Stimulated activated CD8-positive, alpha-beta memory T cell treated with anti-CD3 and anti-CD28 coated beads, Interleukin-4, amount 100 ng/mL, for 48 hours (primary cell): ENCODE measurements at regions not wholly inside any gene's neighbourhood (a gene's known extent, or its start where the extent isn't known, plus 50 kb on each side); places are given as distances from the start of the nearest gene placed in this dataset.
"Not testable (repeated sequence)": the region's sequence is repeated elsewhere in the genome, so short reads cannot be mapped to it uniquely, and the experiment has no call there.

Experiments used
- DNase-seq: peaks from one replicate; pipeline ENCODE4 v3.0.0-alpha.2; 2020

- DNase-seq = no peak
These were observed 797.9 kb upstream of the SLC35B3 start for GRCh38 chr6:9233226-9233625.

- no peak for DNase-seq
These were observed 790.1 kb upstream of the SLC35B3 start for GRCh38 chr6:9225441-9225871.

- no peak for DNase-seq
These were observed 789.2 kb upstream of the SLC35B3 start for GRCh38 chr6:9224539-9224938.

DNA sequence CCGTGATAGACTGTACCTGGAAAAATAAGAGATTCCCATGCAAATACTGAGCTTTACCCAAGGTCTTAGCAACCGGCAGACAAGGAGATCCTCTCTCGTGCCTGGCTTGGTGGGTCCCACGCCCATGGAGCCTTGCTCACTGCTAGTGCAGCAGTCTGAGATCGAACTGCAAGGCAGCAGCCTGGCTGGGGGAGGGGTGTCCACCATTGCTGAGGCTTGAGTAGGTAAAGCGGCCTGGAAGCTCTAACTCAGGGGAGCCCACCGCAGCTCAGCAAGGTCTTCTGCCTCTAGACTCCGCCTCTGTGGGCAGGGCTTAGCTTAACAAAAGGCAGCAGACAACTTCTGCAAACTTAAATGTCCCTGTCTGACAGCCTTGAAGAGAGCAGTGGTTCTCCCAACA lies 778.4 kb upstream of the SLC35B3 start:
- DNase-seq = not testable (repeated sequence)

- no peak for DNase-seq
These were observed 773.6 kb upstream of the SLC35B3 start for GRCh38 chr6:9208966-9209365.

DNA sequence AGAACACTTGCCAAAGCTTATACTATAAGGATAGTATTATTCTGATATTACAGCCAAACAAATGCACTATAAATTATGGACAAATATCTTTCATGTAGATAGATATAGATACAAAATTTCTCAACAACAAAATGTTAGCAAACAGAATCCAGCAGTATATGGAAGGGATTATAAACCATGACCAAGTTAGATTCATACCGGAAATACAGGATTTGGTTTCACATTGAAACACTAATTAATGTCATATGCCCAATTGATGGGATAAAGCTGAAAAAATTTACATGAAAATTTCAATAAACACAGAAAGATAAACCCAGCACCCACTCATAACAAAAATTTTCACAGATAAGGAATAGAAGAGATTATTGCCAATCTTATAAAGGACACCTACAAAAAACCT lies 770.3 kb upstream of the SLC35B3 start:
- no peak for DNase-seq

- no peak for DNase-seq
These were observed 768.8 kb upstream of the SLC35B3 start for GRCh38 chr6:9204171-9204570.

- no peak for DNase-seq
These were observed 765.4 kb upstream of the SLC35B3 start for GRCh38 chr6:9200712-9201111.

DNA sequence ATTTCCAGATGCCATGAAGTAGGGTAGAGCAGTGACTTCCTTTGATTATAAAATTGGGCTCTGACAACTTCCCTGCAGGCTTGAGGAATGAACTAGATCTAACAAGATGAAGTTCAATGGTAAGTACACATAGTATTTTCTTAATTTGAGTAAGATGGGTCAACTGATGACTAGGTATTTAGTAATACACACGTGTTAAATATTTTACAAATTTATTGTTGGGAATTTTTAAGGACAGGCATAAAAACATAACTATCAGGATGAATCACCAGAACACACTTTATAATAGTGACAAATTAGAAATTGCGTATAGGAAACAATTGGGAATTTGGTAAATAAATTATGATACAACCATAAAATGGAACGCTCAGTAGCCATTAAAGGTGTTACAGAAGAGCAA lies 762.4 kb upstream of the SLC35B3 start:
- DNase-seq = no peak

DNA sequence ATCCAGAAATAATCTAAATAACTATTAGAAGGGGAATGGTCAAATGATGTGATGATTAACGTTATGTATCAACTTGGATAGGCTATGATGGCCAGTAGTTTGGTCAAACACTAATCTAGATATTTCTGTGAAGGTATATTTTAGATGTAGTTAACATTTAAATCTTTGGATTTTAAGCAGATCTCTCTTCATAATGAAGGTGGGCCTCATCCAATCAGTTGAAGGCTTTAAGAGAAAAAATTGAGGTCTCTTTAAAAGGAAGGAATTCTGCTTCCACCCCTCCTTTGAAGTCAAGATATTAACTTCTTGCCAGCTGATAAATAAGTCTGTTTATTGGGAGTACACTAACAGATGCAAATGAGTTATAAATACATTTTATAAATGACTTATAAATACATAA lies 760.0 kb upstream of the SLC35B3 start:
- no peak for DNase-seq

GRCh38 chr6:9192405-9192909 lies 757.1 kb upstream of the SLC35B3 start:
- no peak for DNase-seq

DNA sequence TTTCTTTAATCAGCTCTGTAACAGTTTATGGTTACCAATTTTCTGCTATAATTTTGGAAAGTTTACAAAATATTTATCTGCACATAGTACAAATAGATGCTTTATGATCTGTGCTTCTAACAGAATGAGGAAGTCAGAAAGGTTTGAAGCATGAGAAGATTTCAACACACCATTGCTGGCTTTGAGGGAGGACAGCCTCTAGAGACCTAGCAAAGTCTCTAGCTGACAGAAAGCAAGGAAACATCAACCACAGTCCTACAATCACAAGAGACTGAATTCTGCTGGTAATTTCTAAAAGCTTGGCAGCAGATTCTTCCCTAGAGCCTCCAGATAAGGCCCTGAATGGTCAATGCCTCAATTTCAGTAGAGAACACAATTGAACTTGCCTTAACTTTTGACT lies 750.8 kb upstream of the SLC35B3 start:
- DNase-seq = no peak

DNA sequence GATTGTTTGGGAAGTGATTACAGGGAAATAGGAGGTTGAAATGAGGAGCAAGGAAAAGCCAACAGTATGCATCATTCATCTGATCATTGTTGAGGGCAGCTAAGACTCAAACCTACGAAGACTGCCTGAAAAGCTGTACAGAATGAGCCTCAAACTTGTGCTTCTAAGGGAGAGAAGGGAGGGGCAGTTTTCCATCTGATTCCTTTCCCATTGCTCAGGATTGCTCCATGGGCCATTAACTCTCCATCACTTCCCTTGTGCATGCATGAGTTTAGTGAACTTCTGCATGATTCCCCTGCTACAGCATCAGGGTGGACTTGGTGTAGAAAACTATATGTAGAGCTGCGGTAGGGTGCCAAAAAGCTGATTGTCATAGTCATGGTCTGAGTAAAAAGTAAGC lies 742.7 kb upstream of the SLC35B3 start:
- no peak for DNase-seq

DNA sequence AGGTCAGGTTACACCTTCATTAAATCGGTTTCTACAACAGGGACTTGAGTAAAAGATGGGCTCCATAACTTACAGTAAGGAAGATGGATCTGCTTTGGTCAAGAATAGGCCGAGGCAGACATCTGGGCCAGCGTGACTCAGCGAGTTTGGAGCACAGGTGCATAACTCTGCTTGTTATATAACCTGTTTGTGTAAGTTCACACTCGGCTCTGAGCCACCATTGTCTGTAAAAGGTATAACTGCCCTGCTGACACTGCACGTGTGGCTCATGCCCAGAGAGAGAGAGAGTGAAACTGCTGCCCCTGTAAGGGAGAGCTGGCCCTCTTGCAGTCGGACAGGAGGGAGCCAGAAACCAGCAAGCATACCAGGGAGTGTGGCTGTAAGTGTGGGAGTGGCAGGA lies 737.9 kb upstream of the SLC35B3 start:
- DNase-seq = no peak

GRCh38 chr6:9172096-9172495 lies 736.8 kb upstream of the SLC35B3 start:
- DNase-seq = no peak

DNA sequence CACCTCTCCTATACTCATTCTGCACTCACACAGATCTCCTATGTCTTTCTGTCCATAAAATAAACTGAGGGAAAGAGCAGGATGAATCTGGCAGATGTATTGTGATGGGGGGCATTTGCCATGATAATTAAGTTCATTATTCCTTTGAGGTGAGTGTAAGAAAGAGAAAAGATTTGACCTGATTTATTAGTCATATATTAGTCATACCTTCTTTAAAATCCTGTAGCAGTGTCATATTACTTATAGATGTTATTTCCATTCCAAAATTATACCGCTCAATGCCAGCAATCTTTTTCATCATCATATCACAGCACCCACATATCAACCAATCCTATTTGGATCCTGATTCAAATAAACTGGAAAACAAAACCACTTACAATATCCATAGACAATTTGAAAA lies 733.3 kb upstream of the SLC35B3 start:
- DNase-seq = no peak

- DNase-seq = no peak
These were observed 726.4 kb upstream of the SLC35B3 start for GRCh38 chr6:9161731-9162130.

GRCh38 chr6:9159051-9159450 lies 723.7 kb upstream of the SLC35B3 start:
- no peak for DNase-seq

DNA sequence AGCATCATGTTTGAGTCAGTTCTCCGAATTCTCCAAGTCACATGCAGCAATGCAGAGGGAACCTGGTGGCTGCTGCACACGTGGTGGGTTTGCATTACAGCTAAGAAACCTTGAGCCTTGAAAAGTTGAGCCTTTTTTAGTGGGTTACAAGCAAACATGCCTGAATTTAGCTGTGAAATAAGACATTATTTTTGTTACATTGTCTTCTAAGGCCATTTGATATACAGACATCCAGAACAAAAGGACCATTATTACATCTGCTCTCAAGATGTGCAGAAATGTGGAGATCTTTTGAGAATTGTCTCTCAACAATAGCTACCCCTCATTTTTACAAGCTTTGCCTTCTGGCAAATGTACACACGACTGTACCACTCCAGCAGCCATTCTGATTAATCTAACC lies 720.5 kb upstream of the SLC35B3 start:
- no peak for DNase-seq

- no peak for DNase-seq
These were observed 707.8 kb upstream of the SLC35B3 start for GRCh38 chr6:9143140-9143539.

GRCh38 chr6:9140951-9141460 lies 705.7 kb upstream of the SLC35B3 start:
- DNase-seq = no peak

DNA sequence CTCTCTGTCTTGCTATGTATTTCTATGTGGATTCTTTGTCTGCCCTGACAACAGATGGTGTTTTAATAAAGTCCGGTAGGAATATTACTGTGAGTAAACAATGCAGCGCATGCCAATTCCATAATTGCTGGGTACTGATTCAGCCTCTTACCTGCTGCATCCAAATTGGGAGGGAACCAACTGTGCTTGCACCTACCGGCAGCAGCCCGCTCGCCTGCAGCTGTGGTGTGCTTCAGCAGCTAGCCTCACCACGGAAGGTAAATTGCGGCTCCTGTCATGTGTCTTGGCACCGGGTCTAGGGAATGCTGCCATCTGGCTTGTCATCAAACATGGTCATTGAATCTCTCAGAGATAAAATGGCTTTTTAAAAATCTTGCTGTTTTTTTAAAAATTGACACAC lies 704.8 kb upstream of the SLC35B3 start:
- DNase-seq = no peak

GRCh38 chr6:9139746-9140145 lies 704.4 kb upstream of the SLC35B3 start:
- DNase-seq = no peak

- DNase-seq = no peak
These were observed 703.6 kb upstream of the SLC35B3 start for GRCh38 chr6:9138936-9139335.

GRCh38 chr6:9136141-9136822 lies 700.9 kb upstream of the SLC35B3 start:
- DNase-seq = no peak
